NT2/D1 (cell line): ENCODE measurements at regions not wholly inside any gene's neighbourhood (a gene's known extent, or its start where the extent isn't known, plus 50 kb on each side); places are given as distances from the start of the nearest gene placed in this dataset.

Experiments
- DNase-seq: peaks from one replicate; pipeline ENCODE4 v3.0.0-alpha.2; 2011; ENCODE audit warnings: low read depth, low spot score
- H3K27me3 ChIP-seq: 2 replicates; pipeline ENCODE4 v1.6.0; 2011; ENCODE audit warnings: mild to moderate bottlenecking; ENCODE audit not compliant: insufficient read length, insufficient read depth
- H3K36me3 ChIP-seq: 2 replicates; pipeline ENCODE4 v1.6.1; 2011; ENCODE audit warnings: mild to moderate bottlenecking, low read length, mixed read lengths; ENCODE audit not compliant: insufficient read depth, insufficient read length
- H3K4me1 ChIP-seq: 2 replicates; pipeline ENCODE4 v1.5.1; 2011; ENCODE audit not compliant: insufficient read depth, insufficient read length
- H3K4me3 ChIP-seq: 2 replicates; pipeline ENCODE4 v1.5.1; 2011; ENCODE audit warnings: low read depth; ENCODE audit not compliant: insufficient read length
- H3K9ac ChIP-seq: 2 replicates; pipeline ENCODE4 v1.6.0; 2011; ENCODE audit warnings: low read depth; ENCODE audit not compliant: insufficient read length
- H3K9me3 ChIP-seq: 2 replicates; pipeline ENCODE4 v1.5.1; 2011; ENCODE audit warnings: mild to moderate bottlenecking, low read length; ENCODE audit not compliant: insufficient read depth
- SUZ12 ChIP-seq: IDR thresholded peaks from 2 replicates; pipeline ENCODE4 v1.6.1; 2011; ENCODE audit not compliant: insufficient read length, insufficient read depth; ENCODE audit errors: extremely low read depth
- YY1 ChIP-seq: IDR thresholded peaks from 2 replicates; pipeline ENCODE4 v1.6.1; 2011; ENCODE audit not compliant: insufficient read length, insufficient read depth
- ZNF274 ChIP-seq: IDR thresholded peaks from 2 replicates; pipeline ENCODE4 v1.6.1; 2011; ENCODE audit warnings: mild to moderate bottlenecking, low read depth, low read length

DNA sequence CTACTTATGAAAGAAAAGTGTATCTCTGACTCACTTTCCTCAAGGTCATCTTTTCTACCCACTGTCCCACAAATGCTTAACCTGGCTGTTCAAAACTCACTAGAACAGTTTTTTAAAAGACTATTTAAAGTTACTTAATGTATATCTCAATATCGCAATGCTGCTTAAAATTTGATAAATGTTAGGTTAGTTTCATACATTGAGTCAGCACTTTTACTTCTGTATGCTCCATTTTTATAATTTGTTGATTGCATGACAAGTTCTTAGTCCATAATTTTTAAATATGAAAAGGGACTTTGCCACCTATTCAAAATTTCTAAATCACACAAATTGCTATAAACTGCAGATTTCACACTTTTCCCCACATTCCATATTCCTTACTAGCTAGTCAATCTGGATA is 231.7 kb upstream of the SLC39A10 start:
- TF ChIP-seq YY1 (no peak), ZNF274 (no peak), SUZ12 (no peak)
- H3K9ac ChIP-seq, result no peak overlapping the region
- DNase-seq, result no peak

DNA sequence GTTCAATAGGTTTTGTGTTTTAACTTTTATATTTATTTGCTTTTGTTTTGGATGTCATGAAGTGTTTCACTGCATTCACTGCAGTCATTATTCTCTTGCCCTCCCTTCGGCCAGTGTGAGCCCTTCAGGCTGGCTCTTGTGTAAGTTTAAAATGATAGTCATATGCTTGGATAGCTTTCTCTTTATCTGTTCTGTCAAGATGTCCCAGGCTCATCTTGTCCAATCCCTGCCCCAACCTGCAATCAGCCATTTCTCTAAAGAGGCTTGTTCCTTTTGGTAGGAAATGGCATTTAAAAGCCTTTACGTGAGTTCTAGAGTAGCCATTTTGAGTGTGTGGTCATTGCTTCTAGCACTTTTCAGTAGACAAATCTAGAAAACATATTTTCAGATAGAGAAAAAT is 238.0 kb upstream of the SLC39A10 start:
- H3K4me3 ChIP-seq, result no peak overlapping the region
- H3K9ac ChIP-seq, result no peak overlapping the region
- no peaks in the 10 kb centered on the region for H3K9me3 ChIP-seq
- H3K4me1 ChIP-seq, result no peaks in the 10 kb centered on the region
- TF ChIP-seq ZNF274, result no peak
- TF ChIP-seq SUZ12, result no peak
- TF ChIP-seq YY1, result no peak
- DNase-seq, result no peak
- no peaks in the 10 kb centered on the region for H3K27me3 ChIP-seq
- no peaks in the 10 kb centered on the region for H3K36me3 ChIP-seq

More for the DNA sequence above, 231.7 kb upstream of the SLC39A10 start:
- H3K4me1 ChIP-seq, result no peaks in the 10 kb centered on the region
- H3K9me3 ChIP-seq, result no peaks in the 10 kb centered on the region
- H3K27me3 ChIP-seq, result no peaks in the 10 kb centered on the region
- H3K4me3 ChIP-seq, result no peak overlapping the region
- no peaks in the 10 kb centered on the region for H3K36me3 ChIP-seq

DNA sequence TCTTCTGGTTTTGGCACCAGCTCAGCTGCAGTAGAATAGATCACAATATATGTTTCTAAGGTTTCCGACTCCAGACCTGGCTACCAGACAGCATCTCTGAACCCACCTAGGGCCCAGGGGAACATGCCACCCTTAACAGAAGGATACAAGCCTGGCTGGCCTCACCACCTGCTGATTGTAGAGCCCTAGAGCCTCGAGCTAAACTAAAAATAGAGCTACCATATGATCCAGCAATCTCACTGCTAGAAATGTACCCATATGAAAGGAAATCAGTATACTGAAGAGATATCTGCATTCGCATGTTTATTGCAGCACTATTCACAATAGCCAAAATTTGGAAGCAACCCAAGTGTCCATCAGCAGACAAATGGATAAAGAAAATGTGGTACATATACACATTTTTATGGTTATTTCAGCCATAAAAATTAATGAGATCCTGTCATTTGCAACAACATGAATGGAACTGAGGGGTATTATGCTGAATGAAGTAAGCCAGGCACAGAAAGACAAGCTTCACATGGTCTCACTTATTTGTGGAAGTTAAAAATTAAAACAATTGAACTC is 242.4 kb upstream of the SLC39A10 start:
- H3K9me3 ChIP-seq, result no peaks in the 10 kb centered on the region
- no peak for TF ChIP-seq YY1
- TF ChIP-seq ZNF274, result no peak
- TF ChIP-seq SUZ12, result no peak
- DNase-seq, result no peak
- no peak overlapping the region for H3K4me3 ChIP-seq
- peaks cover 5% of the 10 kb centered on the region for H3K4me1 ChIP-seq
- H3K36me3 ChIP-seq, result no peaks in the 10 kb centered on the region
- no peaks in the 10 kb centered on the region for H3K27me3 ChIP-seq
- H3K9ac ChIP-seq, result no peak overlapping the region

DNA sequence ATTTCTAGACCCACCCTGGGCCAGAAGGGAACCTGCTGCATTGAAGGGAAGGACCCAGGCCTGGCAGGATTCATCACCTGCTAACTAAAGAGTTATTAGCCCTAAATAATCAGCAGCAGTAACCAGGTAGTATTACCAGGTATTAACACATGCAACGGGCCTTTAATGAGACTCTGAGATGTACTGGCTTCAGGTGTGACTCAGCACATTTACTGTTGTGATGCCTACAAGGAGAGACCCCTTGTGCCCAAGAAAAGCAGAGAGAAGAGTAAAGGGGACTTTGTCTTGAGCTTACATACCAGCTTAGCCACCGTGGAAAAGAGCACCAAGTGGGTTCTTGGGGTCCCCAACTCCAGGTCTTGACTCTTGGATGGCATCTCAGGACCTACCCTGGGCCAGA is 243.1 kb upstream of the SLC39A10 start:
- Histone ChIP-seq H3K9me3 (no peaks in the 10 kb centered on the region), H3K27me3 (no peaks in the 10 kb centered on the region), H3K4me1 (peaks cover 5% of the 10 kb centered on the region), H3K36me3 (no peaks in the 10 kb centered on the region), H3K9ac (no peak overlapping the region), H3K4me3 (no peak overlapping the region)
- TF ChIP-seq SUZ12, result no peak
- TF ChIP-seq ZNF274, result no peak
- TF ChIP-seq YY1, result no peak
- no peak for DNase-seq

DNA sequence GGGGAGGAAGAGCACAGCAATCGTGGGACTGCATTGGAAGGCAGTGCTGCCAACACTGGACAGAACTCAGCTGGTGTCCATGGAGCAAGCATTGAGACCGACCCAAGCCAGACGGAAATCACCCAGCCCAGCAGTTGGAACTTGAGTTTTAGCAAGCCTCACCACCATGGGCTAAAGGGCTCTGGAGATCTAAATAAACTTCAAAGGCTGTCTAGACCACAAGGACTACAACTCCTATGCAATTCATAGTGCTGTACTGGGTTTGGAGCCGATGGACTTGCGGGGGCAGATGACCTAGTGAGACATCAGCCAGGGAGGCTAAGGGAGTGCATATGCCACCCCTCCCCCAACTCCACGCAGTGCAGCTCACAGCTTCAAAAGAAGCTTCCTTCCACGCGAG is 243.6 kb upstream of the SLC39A10 start:
- H3K4me3 ChIP-seq, result no peak overlapping the region
- H3K36me3 ChIP-seq, result no peaks in the 10 kb centered on the region
- H3K9ac ChIP-seq, result no peak overlapping the region
- H3K9me3 ChIP-seq, result no peaks in the 10 kb centered on the region
- H3K4me1 ChIP-seq, result peaks cover 5% of the 10 kb centered on the region
- H3K27me3 ChIP-seq, result no peaks in the 10 kb centered on the region
- TF ChIP-seq YY1 (no peak), ZNF274 (no peak)
- DNase-seq, result no peak

DNA sequence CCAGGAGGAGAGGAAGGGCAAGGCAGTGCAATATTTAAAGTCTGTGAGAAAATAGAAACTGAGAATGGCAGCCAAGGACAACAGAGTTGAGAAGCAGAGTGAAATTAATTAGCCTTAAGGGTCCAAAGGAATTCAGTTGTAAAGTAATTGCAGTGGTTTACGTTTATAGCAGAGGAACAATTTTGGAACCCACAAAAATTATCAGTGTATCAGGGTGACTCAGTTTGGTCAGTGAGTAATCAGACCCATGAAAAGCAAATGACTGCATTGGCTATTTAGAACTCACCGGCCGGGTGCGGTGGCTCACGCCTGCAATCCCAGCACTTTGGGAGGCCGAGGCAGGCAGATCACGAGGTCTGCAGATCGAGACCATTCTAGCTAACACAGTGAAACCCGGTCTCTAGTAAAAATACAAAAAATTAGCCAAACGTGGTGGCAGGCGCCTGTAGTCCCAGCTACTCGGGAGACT is 245.8 kb upstream of the SLC39A10 start:
- H3K27me3 ChIP-seq, result no peaks in the 10 kb centered on the region
- H3K36me3 ChIP-seq, result no peaks in the 10 kb centered on the region
- no peak overlapping the region for H3K4me3 ChIP-seq
- no peak overlapping the region for H3K9ac ChIP-seq
- no peaks in the 10 kb centered on the region for H3K9me3 ChIP-seq
- TF ChIP-seq YY1 (no peak), ZNF274 (no peak), SUZ12 (no peak)
- no peak for DNase-seq
- peaks cover 5% of the 10 kb centered on the region for H3K4me1 ChIP-seq

DNA sequence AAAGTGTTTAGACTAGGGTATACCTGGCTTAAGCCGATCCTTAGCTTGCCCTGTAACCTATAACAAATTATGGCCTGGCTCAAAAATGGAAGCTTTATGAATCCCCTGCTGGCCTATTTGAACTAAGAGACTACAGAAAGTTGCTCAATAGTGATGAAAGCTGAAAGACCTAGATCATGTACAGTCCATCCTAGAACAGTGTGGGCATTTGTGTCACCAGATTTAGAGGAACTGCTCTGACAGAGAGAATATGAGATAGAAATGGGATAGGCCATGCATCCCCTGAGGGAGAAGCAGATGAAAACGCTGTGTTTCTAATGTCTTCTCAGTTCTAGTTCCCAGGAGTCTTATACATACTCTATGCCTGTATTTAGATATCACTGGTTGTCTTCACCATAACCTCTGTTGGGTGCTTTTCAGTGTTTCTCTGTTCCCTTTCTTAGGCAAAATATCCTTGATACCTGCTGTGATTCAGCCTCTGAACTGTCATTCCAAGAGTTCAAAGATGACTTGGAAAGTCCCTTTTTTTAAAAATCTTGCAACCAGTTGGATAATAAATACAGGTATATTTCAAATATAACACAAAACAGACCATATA is 246.9 kb upstream of the SLC39A10 start:
- Histone ChIP-seq H3K4me1 (peaks cover 5% of the 10 kb centered on the region), H3K9me3 (no peaks in the 10 kb centered on the region), H3K36me3 (no peaks in the 10 kb centered on the region), H3K9ac (no peak overlapping the region), H3K27me3 (no peaks in the 10 kb centered on the region), H3K4me3 (no peak overlapping the region)
- no peak for TF ChIP-seq YY1
- no peak for TF ChIP-seq SUZ12
- no peak for TF ChIP-seq ZNF274
- DNase-seq, result peak; percentile 13
